ENCODE measurements at regions not wholly inside any gene's neighbourhood (a gene's known extent, or its start where the extent isn't known, plus 50 kb on each side); places are given as distances from the start of the nearest gene placed in this dataset.

- no peak for DNase-seq (ENCODE audit: low read depth)
These were observed 90.1 kb upstream of the NOCT start for GRCh38 chr4:138925495-138925894.

DNA sequence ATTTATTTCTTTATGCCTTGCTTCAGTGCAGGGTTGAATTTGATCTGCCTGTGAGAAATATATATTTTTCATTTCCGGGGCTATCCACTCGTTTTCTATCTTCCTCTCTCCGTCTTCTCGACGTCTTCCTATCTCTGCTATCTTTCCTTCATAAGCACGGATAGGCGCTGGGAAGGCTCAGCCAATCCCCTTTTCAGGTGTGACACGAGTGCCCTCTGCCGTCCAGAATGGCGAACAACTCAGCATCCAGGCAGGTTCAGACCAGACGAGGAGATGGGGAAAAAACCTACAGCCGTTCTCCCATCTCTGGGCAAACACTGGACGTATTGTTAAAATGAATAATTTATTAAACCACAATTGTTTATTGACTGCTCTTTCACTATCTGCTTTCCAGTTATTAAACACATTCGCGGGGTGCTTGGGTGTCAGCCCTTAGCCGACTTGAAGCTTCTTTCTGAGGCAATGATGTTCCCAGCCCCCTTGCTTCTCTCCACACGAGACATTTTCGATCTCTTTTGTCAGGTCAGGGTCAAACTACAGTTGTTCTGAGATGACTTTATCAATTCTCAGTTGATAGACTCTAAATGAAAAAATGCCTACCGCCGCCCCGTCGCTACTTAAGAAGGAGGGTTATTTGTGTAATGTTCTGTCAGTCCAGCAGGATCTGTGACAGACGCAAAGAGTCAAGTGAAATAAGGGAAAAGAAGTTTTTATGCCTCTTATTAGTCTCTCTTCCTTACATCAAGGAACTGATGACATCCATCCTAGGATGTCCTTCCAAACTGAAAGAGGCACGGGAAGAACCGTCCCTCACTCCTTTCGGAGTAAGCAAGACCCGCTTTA, 96.3 kb upstream of the NOCT start:
- peak; percentile 78 for DNase-seq (ENCODE audit: low read depth)

DNA sequence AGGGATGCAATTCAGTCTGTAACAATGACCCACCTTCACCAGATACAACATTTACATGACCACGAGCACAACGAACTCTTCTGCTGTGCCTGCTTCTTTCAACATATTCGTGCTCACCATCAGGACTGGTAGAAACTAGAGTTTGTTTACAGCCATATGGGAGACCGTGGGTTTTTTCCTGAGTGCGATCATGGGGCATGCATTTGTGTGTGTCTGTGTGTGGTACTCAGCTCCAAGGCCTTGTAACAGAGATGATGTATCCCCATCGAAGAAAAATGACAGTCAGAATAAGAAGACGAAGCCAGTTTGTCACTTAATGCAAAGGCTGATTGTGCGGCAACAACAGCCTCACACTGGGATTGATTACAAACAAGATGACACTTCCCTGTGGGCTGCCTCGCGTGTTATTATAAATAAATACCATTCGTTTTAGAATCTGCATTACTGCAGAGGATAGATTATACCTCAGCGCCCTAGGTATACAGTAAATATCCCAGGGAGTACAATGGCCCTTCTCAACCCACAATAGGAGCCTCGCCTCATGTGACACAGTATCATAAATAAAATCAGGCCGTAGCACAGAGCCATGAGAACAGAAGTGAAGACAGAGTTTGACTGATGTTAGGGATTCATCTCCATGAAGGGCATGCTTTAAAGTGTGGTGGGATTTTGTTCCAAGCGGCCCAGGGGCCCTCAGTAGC, 97.3 kb upstream of the NOCT start:
- DNase-seq (ENCODE audit: low read depth): no peak

DNA sequence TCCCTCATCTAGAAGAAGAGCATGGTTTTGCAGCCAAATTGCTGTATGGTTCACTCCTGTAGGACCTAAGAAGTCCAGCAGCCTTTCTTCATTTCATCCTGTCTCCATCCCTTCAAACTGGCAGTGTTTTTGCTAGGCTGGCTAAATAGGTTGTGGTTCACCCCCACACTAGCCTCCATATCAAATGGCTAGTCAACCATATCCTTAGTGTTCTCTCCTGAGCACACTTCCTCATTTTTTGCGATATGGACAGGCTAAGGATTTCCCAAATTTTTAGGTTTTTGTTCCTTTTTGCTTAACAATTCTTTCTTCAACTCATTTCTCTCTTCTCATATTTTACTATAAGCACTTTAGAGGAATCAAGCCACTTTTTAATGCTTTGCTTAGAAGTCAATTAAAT, 98.8 kb upstream of the NOCT start:
- DNase-seq (ENCODE audit: low read depth): no peak

DNA sequence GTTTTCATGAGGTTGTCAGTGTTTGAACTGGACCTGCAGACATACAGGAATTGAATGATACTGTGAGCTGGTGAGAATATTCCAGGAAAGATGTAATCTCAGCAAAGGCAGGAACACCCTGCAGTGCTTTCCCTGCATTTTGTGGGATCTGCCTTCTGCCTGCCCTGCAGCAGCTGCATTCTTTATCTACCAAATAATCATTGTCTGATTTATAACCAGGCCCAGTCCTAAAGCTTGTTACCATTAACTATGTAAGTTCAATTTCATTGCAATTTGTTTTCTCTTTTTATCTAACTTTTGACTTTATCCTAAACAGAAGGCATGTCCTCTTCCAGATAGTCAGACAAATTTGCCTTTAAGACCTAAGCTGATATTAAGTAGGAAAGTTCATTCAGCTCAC, 99.8 kb upstream of the NOCT start:
- no peak for DNase-seq (ENCODE audit: low read depth)

- no peak for DNase-seq (ENCODE audit: low read depth)
These were observed 102.8 kb upstream of the NOCT start for GRCh38 chr4:138912704-138913340.

- DNase-seq (ENCODE audit: low read depth): no peak
These were observed 103.5 kb upstream of the NOCT start for GRCh38 chr4:138911909-138912703.

DNA sequence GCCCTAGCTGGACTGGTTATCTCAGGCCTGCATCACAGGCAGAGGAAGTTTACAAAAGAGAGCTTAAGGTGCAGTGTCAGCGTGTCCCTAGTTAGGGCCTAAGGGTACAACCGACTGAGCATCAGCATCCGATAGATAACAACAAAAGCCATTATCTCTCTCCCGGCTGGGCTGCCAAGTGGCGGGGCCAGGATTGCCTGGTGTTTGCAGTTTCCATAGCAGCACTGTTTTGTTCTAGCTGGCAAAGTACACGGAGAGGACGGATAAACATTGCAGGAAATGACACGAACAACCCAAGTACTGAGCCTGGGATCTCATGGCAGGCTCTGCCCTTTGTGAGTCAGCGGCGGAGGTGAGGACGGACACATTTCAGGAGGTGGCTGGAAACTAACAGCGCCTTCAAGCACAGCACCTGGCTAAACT, 104.7 kb upstream of the NOCT start:
- DNase-seq (ENCODE audit: low read depth): peak; percentile 90

GRCh38 chr4:138910195-138910913, 105.2 kb upstream of the NOCT start:
- peak; percentile 61 for DNase-seq (ENCODE audit: low read depth)

GRCh38 chr4:138909587-138909986, 106.0 kb upstream of the NOCT start:
- DNase-seq (ENCODE audit: low read depth): no peak

DNA sequence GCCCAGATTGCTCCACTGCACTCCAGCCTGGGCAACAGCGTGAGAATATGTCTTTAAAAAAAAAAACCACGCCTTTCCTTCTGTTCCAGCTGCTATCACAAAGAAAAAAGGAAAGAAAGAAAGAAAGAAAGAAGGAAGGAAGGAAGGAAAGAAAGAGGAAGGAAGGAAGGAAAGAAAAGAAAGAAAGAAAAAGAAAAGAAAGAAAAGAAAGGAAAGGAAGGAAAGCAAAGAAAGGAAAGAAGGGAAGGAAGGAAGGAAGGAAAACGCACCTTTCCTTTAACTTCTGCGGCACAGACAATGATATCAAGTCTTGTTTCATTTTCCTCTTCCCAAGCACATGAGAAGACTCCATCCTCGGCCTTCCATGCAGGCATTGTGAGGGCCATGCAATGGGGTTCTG, 107.4 kb upstream of the NOCT start:
- DNase-seq (ENCODE audit: low read depth): no peak

DNA sequence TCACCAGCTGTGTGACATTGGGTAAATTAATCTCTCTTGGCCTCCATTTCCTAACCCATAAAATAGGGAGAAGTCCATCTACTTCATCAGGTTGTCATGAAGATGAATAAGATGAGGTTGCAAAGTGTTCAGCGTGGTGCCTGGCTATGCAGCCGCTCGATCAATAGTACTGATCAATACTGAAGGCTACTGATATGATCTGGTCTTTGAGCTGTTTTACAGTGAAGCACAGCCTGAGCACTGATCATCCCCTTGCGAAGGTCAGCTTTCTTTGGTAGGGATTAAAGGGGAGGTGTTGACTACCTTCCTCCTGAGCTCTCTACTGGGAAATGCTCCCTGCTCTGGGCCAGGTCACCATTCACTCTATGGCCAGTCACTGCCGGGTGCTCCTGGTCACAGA, 108.4 kb upstream of the NOCT start:
- no peak for DNase-seq (ENCODE audit: low read depth)

DNA sequence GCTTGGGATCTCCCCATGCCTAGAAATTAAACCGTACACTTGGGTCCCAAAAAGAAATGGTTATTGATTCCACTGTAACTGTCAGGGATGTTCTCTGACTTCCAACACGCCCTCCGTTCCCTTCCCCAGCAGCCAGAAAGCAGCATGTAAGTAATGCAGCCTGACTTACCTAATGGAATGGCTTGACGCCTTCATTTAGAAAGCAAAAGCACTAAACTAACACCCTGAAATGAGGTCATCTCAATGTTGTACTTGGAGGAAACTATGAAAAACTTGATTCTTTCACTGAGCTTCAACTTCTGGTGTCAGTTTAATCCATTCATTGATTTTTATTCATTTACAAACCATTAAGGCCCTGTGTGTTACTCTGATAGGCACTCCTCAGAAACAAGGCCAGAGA, 110.8 kb upstream of the NOCT start:
- DNase-seq (ENCODE audit: low read depth): no peak

- DNase-seq (ENCODE audit: low read depth): no peak
These were observed 112.4 kb upstream of the NOCT start for GRCh38 chr4:138903185-138903584.

DNA sequence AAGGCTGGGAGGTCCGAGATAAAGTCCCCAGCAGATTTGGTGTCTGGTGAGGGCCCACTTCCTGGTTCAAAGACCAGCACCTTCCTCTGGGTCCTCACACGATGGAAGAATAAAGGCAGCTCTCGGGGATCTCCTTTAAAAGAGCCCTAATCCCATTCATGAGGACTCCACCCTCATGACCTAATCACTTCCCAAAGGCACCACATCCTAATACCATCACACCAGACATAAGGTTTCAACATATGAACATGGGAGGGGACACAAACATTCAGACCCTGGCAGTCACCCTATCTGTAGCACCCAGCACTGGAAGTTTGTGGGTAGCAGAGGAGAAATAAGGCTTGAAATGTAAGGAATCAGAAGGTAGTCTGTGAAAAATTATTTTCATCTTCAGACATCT, 112.9 kb upstream of the NOCT start:
- no peak for DNase-seq (ENCODE audit: low read depth)

DNA sequence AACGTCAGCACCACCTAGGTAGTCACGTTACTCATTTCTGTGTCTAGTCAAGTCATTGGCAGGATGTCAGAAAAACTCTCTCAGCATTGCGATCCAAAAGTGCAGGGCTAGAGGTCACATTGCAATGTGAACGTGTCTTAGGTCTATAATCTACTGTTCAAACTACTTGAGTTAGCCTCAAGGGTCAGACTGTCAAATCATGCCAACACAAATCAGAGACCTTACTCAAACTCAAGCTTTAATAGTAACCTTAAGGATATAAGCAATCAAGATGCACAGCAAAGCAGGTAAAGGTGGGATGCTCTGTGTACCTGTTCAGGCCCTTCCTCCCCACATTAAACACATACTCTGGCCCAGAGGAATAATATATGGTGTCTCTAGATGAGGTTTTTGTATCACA, 114.4 kb upstream of the NOCT start:
- DNase-seq (ENCODE audit: low read depth): peak; percentile 27

DNA sequence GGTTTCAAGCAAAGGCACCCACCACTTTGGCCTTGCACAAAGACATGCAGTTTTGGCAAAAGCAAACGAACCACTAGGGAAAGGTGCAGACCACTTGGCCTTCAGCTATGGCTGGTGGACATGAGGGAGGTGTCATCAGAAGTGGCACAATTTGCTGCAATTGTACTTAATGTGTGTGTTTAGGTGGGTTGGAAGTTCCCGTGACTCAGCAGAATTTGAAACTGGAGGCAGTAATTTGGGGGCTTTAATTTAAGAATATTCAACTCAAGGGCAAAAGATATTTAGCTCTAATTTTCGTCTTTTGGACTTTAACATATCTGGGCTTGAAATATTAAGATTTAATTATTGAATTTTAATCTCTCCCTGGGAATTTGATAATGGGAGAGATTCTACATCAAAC, 115.6 kb upstream of the NOCT start:
- no peak for DNase-seq (ENCODE audit: low read depth)

DNA sequence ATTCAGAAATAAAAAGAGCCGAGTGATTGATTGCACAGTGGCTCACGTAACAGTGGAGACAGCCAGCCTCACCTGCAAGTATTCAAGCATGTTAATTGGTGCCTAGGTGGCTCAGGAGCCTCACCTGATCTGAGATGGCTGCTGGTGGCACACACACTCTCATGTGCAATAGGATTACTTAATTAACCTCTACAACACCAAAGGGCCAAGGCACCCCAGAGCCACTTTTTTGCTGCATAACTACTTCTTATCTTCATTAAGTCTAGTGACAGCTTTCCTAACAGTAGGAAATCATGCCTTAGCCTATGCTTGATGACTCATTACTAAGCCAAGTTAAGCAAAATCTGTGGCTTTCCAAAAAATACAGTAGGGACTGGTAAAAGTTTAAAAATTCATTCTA, 117.3 kb upstream of the NOCT start:
- DNase-seq (ENCODE audit: low read depth): peak; percentile 29

GRCh38 chr4:138897811-138898226, 117.8 kb upstream of the NOCT start:
- peak; percentile 91 for DNase-seq (ENCODE audit: low read depth)

DNA sequence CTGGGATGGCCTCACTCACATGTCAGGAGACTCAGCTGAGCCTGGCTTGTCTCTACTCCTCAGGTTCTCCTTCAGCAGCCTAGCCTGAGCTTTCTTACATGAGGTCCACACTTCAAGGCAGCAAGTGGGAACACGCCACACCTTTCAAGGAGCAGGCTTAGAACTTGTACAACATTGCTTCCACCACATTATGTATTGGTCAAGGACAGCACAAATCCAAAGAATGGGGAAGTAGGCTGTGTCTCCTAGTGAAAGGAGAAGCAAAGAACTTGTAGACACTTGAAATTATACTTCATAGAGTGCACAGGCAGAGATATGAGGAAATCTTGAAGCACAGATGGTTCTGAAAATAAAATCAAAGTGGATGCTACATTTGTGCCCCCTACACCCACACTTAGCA, 120.9 kb upstream of the NOCT start:
- no peak for DNase-seq (ENCODE audit: low read depth)

GRCh38 chr4:138894011-138894410, 121.6 kb upstream of the NOCT start:
- DNase-seq (ENCODE audit: low read depth): no peak
